ENCODE measurements at regions not wholly inside any gene's neighbourhood (a gene's known extent, or its start where the extent isn't known, plus 50 kb on each side); places are given as distances from the start of the nearest gene placed in this dataset.
"Not testable (repeated sequence)": the region's sequence is repeated elsewhere in the genome, so short reads cannot be mapped to it uniquely, and the experiment has no call there.

DNA sequence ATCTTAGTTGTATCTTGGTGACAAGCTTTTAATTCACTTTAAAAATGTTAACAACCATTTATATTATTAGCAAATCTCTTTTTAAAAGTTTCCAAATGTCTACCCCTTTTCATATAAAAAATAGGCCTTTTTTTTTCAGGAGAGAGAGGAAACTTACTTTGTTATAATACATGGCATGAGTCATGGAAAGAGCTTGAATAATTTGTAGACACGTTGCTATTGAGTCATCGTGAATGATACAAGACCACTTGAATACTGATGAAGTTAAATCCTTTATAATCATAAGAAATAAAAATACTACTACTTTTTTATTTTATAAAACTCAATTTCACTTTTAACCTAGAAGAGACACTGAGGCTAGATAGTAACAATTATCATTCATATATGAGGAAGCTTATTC lies 70.3 kb upstream of the BBX start:
- ATAC-seq: no peak
- no peaks in the 10 kb centered on the region for H3K36me3 Mint-ChIP-seq (ENCODE audit: insufficient read depth)
- H3K9me3 Mint-ChIP-seq: no peaks in the 10 kb centered on the region
- H3K27me3 Mint-ChIP-seq (ENCODE audit: low read depth): no peaks in the 10 kb centered on the region
- no peak overlapping the region for H3K4me3 Mint-ChIP-seq
- no peak for DNase-seq
- H3K4me1 Mint-ChIP-seq (ENCODE audit: low read depth): peaks cover 4% of the 10 kb centered on the region

DNA sequence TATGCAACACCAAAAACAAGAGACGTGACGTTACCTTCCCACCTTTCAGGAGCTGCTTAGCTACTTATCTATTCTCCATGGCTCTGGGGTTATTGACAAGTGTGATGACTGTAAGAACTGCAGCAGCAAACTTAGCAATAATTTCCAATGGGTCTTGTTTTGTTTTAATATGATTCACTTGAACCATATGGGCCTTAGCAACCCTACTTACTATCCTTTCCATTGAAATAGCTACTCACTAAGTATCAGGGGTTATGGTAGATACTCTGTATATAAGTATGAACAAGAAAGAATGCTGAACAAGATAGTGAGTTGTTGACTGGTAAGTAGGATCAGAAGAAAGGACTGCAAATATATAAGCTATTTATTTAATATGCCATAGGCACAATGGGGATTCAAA lies 69.3 kb upstream of the BBX start:
- no peaks in the 10 kb centered on the region for H3K36me3 Mint-ChIP-seq (ENCODE audit: insufficient read depth)
- no peaks in the 10 kb centered on the region for H3K9me3 Mint-ChIP-seq
- no peak overlapping the region for H3K4me3 Mint-ChIP-seq
- peak; percentile 12 to 21 for ATAC-seq
- no peaks in the 10 kb centered on the region for H3K27me3 Mint-ChIP-seq (ENCODE audit: low read depth)
- no peak for DNase-seq
- H3K4me1 Mint-ChIP-seq (ENCODE audit: low read depth): peaks cover 4% of the 10 kb centered on the region

DNA sequence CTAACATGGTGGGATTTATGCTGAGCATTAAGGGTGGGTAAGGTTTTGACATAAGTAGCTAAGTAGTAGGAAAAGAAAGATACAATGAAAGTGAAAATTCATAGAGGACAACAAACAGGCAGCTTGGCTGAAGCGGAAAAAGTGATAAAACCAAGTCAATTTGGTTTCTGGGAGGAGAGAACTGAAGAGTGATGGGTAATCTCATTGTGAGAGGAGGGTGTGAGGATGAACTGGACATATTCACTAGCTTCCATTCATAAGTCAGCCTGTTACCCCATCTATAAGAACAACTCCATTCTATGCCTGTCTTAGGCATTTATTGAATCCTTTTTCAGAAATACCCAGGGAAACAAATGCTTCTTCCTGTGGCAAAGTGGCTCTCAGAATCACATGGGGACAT lies 67.1 kb upstream of the BBX start:
- DNase-seq (no peak), ATAC-seq (peak; percentile 23 to 24)
- H3K9me3 Mint-ChIP-seq: no peaks in the 10 kb centered on the region
- H3K4me3 Mint-ChIP-seq: no peak overlapping the region
- H3K36me3 Mint-ChIP-seq (ENCODE audit: insufficient read depth): no peaks in the 10 kb centered on the region
- H3K27me3 Mint-ChIP-seq (ENCODE audit: low read depth): no peaks in the 10 kb centered on the region
- peaks cover 4% of the 10 kb centered on the region for H3K4me1 Mint-ChIP-seq (ENCODE audit: low read depth)

DNA sequence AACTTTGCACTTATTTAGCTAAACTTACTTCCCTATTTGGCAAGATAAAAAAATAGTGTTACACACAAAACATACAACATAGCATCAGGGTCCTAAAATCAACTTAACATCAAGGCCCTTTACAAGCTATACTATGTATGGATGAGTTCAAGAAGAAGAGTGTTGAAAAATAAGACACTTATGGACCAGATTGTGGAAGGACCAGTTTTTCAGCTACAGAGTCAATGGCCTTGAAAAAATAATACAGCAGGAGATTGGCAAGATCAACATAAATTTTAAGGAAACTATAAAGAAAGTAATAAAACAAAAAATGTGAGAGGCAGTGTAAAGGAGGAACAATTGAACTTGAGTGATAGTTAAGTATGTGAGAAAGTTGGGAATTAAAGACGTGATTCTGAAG lies 66.3 kb upstream of the BBX start:
- Mint-ChIP-seq H3K36me3 (ENCODE audit: insufficient read depth) (no peaks in the 10 kb centered on the region), H3K27me3 (ENCODE audit: low read depth) (no peaks in the 10 kb centered on the region), H3K4me3 (no peak overlapping the region), H3K9me3 (no peaks in the 10 kb centered on the region), H3K4me1 (ENCODE audit: low read depth) (peaks cover 4% of the 10 kb centered on the region)
- ATAC-seq: no peak
- no peak for DNase-seq

DNA sequence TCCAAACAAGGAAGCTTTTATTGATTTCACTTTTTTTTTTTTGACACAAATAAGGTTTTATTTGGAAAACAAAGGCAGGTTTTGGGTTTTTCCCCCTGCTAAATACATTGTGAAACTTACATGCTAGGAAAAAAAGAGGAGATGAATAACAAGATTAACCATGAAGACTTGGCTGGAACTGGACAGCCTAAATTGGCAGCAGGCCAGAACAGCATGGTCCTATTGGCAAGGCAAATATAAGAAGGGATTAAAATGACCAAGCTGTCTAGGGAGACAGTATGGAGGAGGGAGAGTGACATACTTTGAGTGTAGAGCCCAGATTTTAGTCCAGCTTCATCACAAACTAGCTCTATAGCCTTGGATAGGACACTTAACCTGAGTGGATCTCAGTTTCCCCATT lies 63.9 kb upstream of the BBX start:
- DNase-seq (no peak), ATAC-seq (no peak)
- no peaks in the 10 kb centered on the region for H3K9me3 Mint-ChIP-seq
- peaks cover 4% of the 10 kb centered on the region for H3K27me3 Mint-ChIP-seq (ENCODE audit: low read depth)
- no peaks in the 10 kb centered on the region for H3K4me1 Mint-ChIP-seq (ENCODE audit: low read depth)
- no peak overlapping the region for H3K4me3 Mint-ChIP-seq
- no peaks in the 10 kb centered on the region for H3K36me3 Mint-ChIP-seq (ENCODE audit: insufficient read depth)

DNA sequence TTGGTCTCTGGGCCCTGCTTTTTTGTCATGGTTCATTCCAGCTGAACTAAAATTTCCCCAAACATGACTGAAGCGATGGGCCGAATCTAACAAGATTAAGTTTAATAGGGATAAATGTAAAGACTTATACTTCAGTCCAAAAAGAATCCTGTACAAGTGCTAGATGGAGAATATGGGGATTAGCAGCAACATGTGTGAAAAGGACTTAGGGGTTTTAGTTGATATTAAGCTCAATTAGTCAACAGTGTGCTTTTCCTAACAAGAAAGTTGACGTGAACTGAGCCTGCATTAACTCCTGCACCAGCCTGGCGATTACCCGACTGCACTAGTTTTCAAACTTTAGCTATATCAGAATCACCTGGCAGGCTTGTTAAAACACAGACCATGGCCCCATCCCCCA lies 61.0 kb upstream of the BBX start:
- DNase-seq: no peak

DNA sequence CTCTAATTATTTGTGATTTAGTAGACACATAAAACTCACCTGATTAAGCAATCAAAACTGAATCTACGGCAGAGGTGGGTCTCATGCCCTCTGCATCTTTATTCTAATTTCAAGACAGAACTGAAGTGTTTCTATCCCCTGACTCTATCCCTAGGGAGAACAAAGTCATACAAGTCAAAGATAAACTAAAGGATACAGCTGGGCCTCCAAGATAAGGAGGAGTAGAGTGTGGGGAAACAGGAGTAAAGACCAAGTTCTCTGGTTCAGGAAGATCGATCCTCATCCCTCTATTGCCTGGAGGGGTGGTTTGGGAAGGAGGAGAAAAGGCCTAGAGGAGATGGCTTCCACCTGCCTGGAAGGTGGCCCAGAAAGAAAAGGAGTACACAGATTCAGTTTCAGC lies 58.7 kb upstream of the BBX start:
- Mint-ChIP-seq H3K9me3 (no peaks in the 10 kb centered on the region), H3K27me3 (ENCODE audit: low read depth) (peaks cover 10% of the 10 kb centered on the region), H3K4me3 (no peak overlapping the region), H3K36me3 (ENCODE audit: insufficient read depth) (no peaks in the 10 kb centered on the region), H3K4me1 (ENCODE audit: low read depth) (no peaks in the 10 kb centered on the region)
- DNase-seq (no peak), ATAC-seq (no peak)

More for the DNA sequence above, 61.0 kb upstream of the BBX start:
- H3K4me3 Mint-ChIP-seq: no peak overlapping the region
- no peaks in the 10 kb centered on the region for H3K36me3 Mint-ChIP-seq (ENCODE audit: insufficient read depth)
- H3K27me3 Mint-ChIP-seq (ENCODE audit: low read depth): peaks cover 9% of the 10 kb centered on the region
- ATAC-seq: no peak
- no peaks in the 10 kb centered on the region for H3K9me3 Mint-ChIP-seq
- no peaks in the 10 kb centered on the region for H3K4me1 Mint-ChIP-seq (ENCODE audit: low read depth)

DNA sequence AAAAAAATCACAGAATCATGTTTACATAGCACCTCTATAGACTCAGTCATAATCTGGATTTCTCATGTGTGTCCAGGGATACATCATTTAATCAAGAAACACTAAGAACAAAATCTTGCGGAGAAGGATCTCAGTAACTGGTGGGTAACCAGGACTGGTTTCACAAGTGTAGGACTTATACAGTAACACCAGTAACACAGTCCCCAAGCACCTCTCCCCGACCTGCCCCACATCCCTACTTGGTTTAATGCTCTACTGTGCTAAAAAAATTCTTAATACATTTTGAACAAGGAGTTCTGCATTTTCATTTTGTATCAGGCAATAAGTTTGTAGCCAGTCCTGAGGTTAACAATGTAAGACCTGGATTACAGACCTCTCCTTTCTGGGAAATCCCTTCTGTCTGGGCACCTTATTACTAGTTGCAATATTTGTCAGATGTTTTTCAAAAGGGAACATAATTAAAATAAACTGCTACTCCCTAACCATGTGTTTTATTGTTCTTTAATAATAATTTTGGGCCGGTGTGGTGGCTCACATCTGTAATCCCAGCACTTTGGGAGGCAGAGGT lies 57.6 kb upstream of the BBX start:
- no peaks in the 10 kb centered on the region for H3K9me3 Mint-ChIP-seq
- H3K4me3 Mint-ChIP-seq: no peak overlapping the region
- peak in 1 of 2 donors; percentile 41 for ATAC-seq
- H3K4me1 Mint-ChIP-seq (ENCODE audit: low read depth): no peaks in the 10 kb centered on the region
- no peak for DNase-seq
- H3K27me3 Mint-ChIP-seq (ENCODE audit: low read depth): peaks cover 13% of the 10 kb centered on the region
- H3K36me3 Mint-ChIP-seq (ENCODE audit: insufficient read depth): no peaks in the 10 kb centered on the region

DNA sequence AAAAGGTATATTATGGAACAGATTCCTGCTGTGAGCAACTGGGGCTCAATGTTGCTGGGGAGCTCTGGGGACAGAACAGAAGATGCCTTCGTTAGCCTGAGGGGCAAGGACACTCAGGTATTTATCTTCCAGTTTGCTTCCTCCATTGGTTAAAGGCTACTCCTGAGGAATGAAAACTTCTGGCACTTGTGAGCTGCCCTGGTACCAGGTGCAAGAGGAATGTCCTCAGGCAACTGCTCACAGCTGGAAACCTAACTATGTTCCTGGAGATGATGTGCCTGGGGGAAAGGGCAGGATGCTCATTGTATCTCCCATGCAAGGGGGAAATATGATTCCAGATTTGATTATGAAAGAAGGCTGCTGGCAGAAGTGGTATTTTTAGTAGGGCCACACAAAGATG lies 54.0 kb upstream of the BBX start:
- peaks cover 16% of the 10 kb centered on the region for H3K27me3 Mint-ChIP-seq (ENCODE audit: low read depth)
- H3K4me3 Mint-ChIP-seq: no peak overlapping the region
- DNase-seq (no peak), ATAC-seq (no peak)
- H3K9me3 Mint-ChIP-seq: peaks cover 7% of the 10 kb centered on the region
- H3K36me3 Mint-ChIP-seq (ENCODE audit: insufficient read depth): no peaks in the 10 kb centered on the region
- no peaks in the 10 kb centered on the region for H3K4me1 Mint-ChIP-seq (ENCODE audit: low read depth)

DNA sequence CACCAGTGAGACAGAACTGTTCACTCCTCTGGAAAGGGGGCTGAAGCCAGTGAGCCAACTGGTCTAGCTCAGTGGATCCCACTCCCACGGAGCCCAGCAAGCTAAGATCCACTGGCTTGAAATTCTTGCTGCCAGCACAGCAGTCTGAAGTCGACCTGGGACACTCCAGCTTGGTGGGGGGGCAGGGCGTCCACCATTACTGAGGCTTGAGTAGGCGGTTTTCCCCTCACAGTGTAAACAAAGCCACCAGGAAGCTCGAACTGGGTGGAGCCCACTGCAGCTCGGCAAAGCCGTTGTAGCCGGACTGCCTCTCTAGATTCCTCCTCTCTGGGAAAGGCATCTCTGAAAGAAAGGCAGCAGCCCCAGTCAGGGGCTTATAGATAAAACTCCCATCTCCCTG lies 52.3 kb upstream of the BBX start:
- not testable (repeated sequence) for H3K36me3 Mint-ChIP-seq (ENCODE audit: insufficient read depth); ATAC-seq; DNase-seq; H3K4me3 Mint-ChIP-seq; H3K4me1 Mint-ChIP-seq (ENCODE audit: low read depth)
- Mint-ChIP-seq H3K9me3 (peaks cover 11% of the 10 kb centered on the region), H3K27me3 (ENCODE audit: low read depth) (peaks cover 11% of the 10 kb centered on the region)

Measured in activated T-cell treated with anti-CD3 and anti-CD28 coated beads, Interleukin-2, amount 50 U/mL, for 4 hours (primary cell).